Astrocyte (in vitro differentiated cells and primary cell): ENCODE measurements at regions not wholly inside any gene's neighbourhood (a gene's known extent, or its start where the extent isn't known, plus 50 kb on each side); places are given as distances from the start of the nearest gene placed in this dataset.

Experiments
- EZH2 ChIP-seq: IDR thresholded peaks from 2 replicates; pipeline ENCODE4 v1.6.1; 2012; ENCODE audit warnings: mild to moderate bottlenecking, low read length, inconsistent platforms; ENCODE audit not compliant: insufficient read depth
- TF ChIP-seq, protein P1 (sequence below): IDR thresholded peaks from 2 replicates; pipeline ENCODE4 v1.5.1; 2011; ENCODE audit warnings: low read depth, mild to moderate bottlenecking, inconsistent platforms, low read length, moderate library complexity; ENCODE audit not compliant: insufficient read depth

DNA sequence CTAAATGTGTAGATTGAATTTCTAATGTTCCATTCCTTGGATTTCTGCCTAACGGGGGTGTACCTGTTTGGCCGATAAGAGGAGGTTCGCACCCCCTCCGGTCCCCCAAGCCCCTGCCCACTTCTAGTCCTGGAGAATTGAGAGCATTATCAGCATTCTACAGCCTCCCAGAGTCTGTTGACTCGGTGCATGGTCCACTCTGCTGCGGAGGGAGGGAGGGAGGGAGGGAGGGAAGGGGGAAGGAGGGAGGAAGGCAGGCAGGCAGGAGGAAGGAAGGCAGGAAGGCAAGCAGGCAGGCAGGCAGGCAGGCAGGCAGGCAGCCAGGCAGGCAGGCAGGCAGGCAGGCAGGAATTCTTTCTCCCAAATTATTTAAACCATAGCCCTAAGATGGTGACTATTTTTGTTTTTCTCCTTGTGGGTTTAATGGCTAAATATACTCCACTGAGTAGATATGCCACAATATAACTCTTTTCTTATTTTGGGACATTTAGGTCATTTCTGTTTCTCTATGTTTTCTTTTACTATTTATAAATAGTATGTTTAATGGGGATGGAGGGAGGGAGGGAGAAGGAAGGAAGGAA lies 69.5 kb upstream of the CHST15 start:
- TF ChIP-seq, protein P1, sequence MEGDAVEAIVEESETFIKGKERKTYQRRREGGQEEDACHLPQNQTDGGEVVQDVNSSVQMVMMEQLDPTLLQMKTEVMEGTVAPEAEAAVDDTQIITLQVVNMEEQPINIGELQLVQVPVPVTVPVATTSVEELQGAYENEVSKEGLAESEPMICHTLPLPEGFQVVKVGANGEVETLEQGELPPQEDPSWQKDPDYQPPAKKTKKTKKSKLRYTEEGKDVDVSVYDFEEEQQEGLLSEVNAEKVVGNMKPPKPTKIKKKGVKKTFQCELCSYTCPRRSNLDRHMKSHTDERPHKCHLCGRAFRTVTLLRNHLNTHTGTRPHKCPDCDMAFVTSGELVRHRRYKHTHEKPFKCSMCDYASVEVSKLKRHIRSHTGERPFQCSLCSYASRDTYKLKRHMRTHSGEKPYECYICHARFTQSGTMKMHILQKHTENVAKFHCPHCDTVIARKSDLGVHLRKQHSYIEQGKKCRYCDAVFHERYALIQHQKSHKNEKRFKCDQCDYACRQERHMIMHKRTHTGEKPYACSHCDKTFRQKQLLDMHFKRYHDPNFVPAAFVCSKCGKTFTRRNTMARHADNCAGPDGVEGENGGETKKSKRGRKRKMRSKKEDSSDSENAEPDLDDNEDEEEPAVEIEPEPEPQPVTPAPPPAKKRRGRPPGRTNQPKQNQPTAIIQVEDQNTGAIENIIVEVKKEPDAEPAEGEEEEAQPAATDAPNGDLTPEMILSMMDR, result no peak
- no peak for TF ChIP-seq EZH2
